AG04449 (cell line): ENCODE measurements at regions not wholly inside any gene's neighbourhood (a gene's known extent, or its start where the extent isn't known, plus 50 kb on each side); places are given as distances from the start of the nearest gene placed in this dataset.

ENCODE experiments used
- CTCF ChIA-PET: fragments of 350-600 bp; formaldehyde crosslinking; extraction: SDS; loops from one replicate; lab custom pipeline; 2021; ENCODE audit warnings: antibody characterized with exemption; lab: Yijun Ruan, JAX
- POLR2A ChIA-PET: fragments of 400-600, 350-600 bp; formaldehyde crosslinking; extraction: SDS; loops from one replicate; lab custom pipeline; 2020; ENCODE audit warnings: antibody characterized with exemption, inconsistent platforms; lab: Yijun Ruan, JAX
- DNase-seq: peaks from one replicate; pipeline ENCODE4 v3.0.0-alpha.2; 2010; ENCODE audit warnings: low read depth, low spot score
- H3K4me3 ChIP-seq: 2 replicates; pipeline ENCODE4 v1.5.1; 2011; ENCODE audit warnings: low read depth, mild to moderate bottlenecking, control low read depth, low read length
- TF ChIP-seq, protein P1 (sequence below): IDR thresholded peaks from one replicate; pipeline ENCODE4 v1.5.1; 2011; ENCODE audit warnings: mild to moderate bottlenecking, moderate library complexity, low read length, control low read depth, inconsistent platforms; ENCODE audit not compliant: insufficient read depth; ENCODE audit errors: missing control alignments

DNA sequence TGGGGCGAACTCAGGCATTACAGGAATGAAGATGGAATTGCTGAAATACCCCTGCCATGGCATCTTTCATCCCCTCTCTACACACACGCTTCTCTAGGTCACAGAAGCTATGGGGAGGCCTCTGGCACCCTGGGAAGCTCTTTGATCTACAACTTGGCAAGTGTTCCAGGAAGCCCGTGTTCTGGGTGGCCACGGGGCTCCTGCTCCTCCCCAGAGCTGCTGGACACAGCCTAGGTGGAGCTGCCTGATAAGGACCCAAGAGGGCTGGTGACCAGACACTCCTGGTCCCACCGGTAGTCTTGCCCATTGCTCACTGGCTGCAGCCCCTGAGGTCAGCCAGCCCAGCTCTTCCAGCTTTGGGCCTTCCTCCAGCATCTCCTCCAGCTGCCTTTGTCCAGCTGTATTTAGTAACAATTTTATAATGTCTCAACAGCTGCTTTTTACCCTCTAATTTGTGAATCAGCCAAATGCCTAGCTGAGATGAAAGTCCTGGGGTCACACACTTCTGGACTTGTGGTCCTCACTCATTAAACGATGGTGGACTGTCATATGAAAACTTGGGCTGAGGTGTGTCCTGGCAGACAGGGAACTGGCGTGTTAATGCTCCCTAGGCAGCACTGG is 72.8 kb upstream of the SPATA13 start:
- no peak for DNase-seq
- POLR2A ChIA-PET: no interaction called here
- TF ChIP-seq, protein P1, sequence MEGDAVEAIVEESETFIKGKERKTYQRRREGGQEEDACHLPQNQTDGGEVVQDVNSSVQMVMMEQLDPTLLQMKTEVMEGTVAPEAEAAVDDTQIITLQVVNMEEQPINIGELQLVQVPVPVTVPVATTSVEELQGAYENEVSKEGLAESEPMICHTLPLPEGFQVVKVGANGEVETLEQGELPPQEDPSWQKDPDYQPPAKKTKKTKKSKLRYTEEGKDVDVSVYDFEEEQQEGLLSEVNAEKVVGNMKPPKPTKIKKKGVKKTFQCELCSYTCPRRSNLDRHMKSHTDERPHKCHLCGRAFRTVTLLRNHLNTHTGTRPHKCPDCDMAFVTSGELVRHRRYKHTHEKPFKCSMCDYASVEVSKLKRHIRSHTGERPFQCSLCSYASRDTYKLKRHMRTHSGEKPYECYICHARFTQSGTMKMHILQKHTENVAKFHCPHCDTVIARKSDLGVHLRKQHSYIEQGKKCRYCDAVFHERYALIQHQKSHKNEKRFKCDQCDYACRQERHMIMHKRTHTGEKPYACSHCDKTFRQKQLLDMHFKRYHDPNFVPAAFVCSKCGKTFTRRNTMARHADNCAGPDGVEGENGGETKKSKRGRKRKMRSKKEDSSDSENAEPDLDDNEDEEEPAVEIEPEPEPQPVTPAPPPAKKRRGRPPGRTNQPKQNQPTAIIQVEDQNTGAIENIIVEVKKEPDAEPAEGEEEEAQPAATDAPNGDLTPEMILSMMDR: no peak
- H3K4me3 ChIP-seq: no peak overlapping the region
- CTCF ChIA-PET: interaction anchor here (0.9 kb wide), 1 partner anchor 126 kb away, joined by 3 read pairs; no protein-coding TSS in a partner anchor

DNA sequence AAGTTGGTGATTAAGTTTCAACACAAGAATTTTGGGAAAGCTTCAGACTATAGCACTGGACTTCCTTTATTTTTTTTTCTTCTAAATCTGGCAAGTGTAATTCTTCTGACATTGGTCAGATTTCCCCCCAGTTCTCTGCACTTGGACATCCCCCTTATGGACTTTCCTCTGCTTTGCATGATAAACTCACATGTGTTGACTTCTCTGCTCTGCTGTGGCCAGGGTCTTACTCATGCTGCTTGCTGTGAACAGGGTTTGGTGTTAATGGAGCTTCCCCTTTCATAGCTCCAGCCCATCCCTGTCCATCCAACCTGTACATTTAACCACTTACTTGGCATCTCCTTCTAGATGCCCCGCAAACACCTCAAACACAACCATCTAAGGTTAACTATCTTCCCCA is 70.5 kb upstream of the SPATA13 start:
- POLR2A ChIA-PET: no interaction called here
- TF ChIP-seq, protein P1: no peak
- CTCF ChIA-PET: no interaction called here
- H3K4me3 ChIP-seq: no peak overlapping the region
- no peak for DNase-seq

DNA sequence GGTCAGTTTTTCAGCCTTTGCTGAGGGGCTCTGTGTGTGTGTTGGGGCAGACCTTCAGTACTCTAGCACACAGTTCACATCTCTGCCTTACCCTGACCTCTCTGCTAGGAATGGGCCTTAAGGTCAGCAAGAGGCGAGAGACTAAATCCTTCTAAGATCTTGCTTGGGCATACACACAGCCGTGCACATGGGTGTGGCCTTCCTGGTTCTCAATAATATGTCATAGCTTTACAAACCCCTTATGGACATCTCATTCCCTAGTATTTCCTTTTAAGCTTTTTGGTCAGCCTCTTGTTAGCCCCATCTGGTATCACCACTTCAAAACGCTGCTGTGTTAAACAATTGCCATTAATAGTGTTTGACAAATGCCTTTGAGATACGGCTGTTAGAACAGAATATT is 69.4 kb upstream of the SPATA13 start:
- ChIA-PET CTCF (interaction anchor here (2.0 kb wide), 1 partner anchor 38 kb away, joined by 5 read pairs; no protein-coding TSS in a partner anchor), POLR2A (no interaction called here)
- no peak overlapping the region for H3K4me3 ChIP-seq
- TF ChIP-seq, protein P1: no peak
- no peak for DNase-seq

DNA sequence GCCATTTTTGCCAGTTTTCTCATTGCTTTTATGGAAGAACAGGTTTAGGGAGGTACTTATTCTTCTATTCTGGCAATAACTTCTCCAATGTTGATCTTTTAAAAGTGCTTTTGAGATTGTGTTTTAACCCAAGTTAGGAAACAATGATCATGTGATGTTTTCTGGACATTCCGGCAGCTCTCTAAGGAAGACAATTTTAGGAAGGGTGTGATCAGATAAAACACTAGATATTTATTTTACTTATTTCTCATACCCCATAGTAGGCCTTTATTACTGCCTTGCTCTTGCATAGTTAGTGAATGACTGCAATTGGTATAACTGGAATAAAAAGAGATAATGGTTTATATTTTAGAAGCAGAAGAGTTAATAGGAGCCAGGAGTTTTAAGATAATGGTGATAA is 68.4 kb upstream of the SPATA13 start:
- ChIA-PET POLR2A (no interaction called here), CTCF (interaction anchor here (0.6 to 2.0 kb wide), 2 partner anchors 12 to 39 kb away, joined by 3 to 5 read pairs; no protein-coding TSS in a partner anchor)
- TF ChIP-seq, protein P1: no peak
- DNase-seq: no peak
- no peak overlapping the region for H3K4me3 ChIP-seq

DNA sequence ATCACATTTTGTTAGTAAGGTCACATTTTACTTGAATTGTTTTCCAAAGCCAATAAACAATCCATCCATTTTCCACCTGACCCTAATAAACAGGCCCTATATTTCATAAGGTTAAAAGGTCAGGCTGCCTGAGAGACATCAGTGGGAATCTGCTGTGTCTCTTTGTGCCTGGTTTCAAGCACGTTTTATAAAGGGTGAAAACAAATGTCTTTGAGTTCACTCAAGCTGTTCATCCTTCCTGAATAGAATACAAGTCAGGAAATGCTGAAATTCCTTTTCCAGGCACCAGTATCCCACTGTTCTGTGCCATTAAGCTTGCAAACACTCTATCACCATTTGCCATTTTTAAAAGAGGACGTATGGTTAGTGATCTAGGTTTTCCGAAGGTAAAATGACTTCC is 67.5 kb upstream of the SPATA13 start:
- H3K4me3 ChIP-seq: no peak overlapping the region
- POLR2A ChIA-PET: no interaction called here
- CTCF ChIA-PET: interaction anchor here (1.3 to 2.0 kb wide), 2 partner anchors 14 to 40 kb away, joined by 3 to 5 read pairs; no protein-coding TSS in a partner anchor
- TF ChIP-seq, protein P1: no peak
- no peak for DNase-seq

DNA sequence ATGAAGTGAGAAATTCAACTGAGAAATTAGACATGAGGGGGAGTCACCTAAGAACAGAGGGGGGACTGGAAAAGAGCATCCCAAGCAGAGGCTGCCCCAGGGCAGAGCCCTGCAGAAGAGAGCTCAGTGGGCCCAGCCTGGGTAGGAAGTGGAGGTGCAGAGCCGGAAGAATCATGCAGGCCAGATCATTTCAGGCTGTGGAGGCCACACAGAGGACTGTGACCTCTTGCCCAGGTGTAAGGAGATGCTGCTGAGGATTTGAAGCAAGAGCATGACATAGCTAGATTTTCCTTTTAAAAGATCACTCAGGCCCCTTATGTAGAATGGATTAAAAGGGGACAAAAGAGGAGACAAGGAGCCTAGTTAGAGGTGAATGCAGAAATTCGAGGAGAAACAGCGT is 63.9 kb upstream of the SPATA13 start:
- no peak for DNase-seq
- CTCF ChIA-PET: no interaction called here

More for the DNA sequence above, 63.9 kb upstream of the SPATA13 start:
- H3K4me3 ChIP-seq: no peak overlapping the region
- POLR2A ChIA-PET: no interaction called here
- TF ChIP-seq, protein P1: no peak
